Esophagus muscularis mucosa (tissue), 4 donors: ENCODE measurements at regions not wholly inside any gene's neighbourhood (a gene's known extent, or its start where the extent isn't known, plus 50 kb on each side); places are given as distances from the start of the nearest gene placed in this dataset.
"Not testable (repeated sequence)": the region's sequence is repeated elsewhere in the genome, so short reads cannot be mapped to it uniquely, and the experiment has no call there.

Experiments used
- DNase-seq: peaks from one replicate; pipeline ENCODE4 v3.0.0-alpha.2; 2017; ENCODE audit errors: extremely low spot score
- H3K27ac ChIP-seq, 4 donors: fragments of 200-600 bp; sonication (generic); replicated peaks in 1 of 4; 1 replicate in 3 of 4; 2 replicates in 1 of 4; pipeline ENCODE4 v1.5.1; 2016 to 2019; ENCODE audit warnings: mild to moderate bottlenecking in 1 of 4
- H3K27me3 ChIP-seq, 4 donors: fragments of 200-600 bp; sonication (generic); one replicate each; pipeline versions ENCODE4 v1.5.1 to v1.6.0; 2016 to 2019
- H3K36me3 ChIP-seq, 4 donors: fragments of 200-600 bp; sonication (generic); one replicate each; pipeline ENCODE4 v1.5.1; 2016 to 2019
- H3K4me1 ChIP-seq, 4 donors: fragments of 200-600 bp; sonication (generic); one replicate each; pipeline ENCODE4 v1.5.1; 2016 to 2019
- H3K4me3 ChIP-seq, 4 donors: fragments of 200-600 bp; sonication (generic); 1 replicate in 2 of 4; 2 replicates in 2 of 4; pipeline ENCODE4 v1.5.1; 2016 to 2019; ENCODE audit warnings: mild to moderate bottlenecking in 4 of 4, moderate library complexity in 1 of 4
- H3K9me3 ChIP-seq, 4 donors: fragments of 200-600 bp; sonication (generic); 1 replicate in 3 of 4; 2 replicates in 1 of 4; pipeline ENCODE4 v1.5.1; 2016 to 2019
- CTCF ChIP-seq, 3 experiments: fragments of 200-600 bp in 2 of 3; fragments of 450-650 bp in 1 of 3; sonication (generic) in 2 of 3; IDR thresholded peaks; one replicate each; pipeline ENCODE4 v1.5.1; 2017 to 2019; ENCODE audit warnings: antibody characterized with exemption in 3 of 3, mild to moderate bottlenecking in 2 of 3, moderate library complexity in 1 of 3
- EP300 ChIP-seq: sonication (generic); formaldehyde crosslinking; IDR thresholded peaks from one replicate; pipeline ENCODE4 v1.6.1; 2017; ENCODE audit warnings: antibody characterized with exemption
- POLR2A ChIP-seq: fragments of 450-650 bp; IDR thresholded peaks from one replicate; pipeline ENCODE4 v1.6.1; 2017; ENCODE audit warnings: antibody characterized with exemption, moderate library complexity, mild to moderate bottlenecking, low read depth
- POLR2AphosphoS5 ChIP-seq, 2 donors: sonication (generic); formaldehyde crosslinking; IDR thresholded peaks; one replicate each; pipeline ENCODE4 v1.6.1; 2017; ENCODE audit warnings: antibody characterized with exemption in 2 of 2
- WGBS: methylation state at CpG from one replicate; pipeline ENCODE4 v1.1.5; 2018; 5-methylcytosine and 5-hydroxymethylcytosine counted together
- intact Hi-C: fragments of 100-400 bp; cut with DNase I; formaldehyde crosslinking; loops from one replicate; pipeline ENCODE4 v1.15.1; 2023

- H3K4me1 ChIP-seq, H3K9me3 ChIP-seq, H3K4me3 ChIP-seq, H3K27me3 ChIP-seq, H3K27ac ChIP-seq, intact Hi-C loops, H3K36me3 ChIP-seq: not testable (repeated sequence)
- peak; percentile 70 for DNase-seq
- whole genome bisulfite sequencing, result 77% methylated on average over 9 of the region's 14 CpGs
These were observed 244.3 kb downstream of the TMEM121 start for GRCh38 chr14:105770619-105771216.

DNA sequence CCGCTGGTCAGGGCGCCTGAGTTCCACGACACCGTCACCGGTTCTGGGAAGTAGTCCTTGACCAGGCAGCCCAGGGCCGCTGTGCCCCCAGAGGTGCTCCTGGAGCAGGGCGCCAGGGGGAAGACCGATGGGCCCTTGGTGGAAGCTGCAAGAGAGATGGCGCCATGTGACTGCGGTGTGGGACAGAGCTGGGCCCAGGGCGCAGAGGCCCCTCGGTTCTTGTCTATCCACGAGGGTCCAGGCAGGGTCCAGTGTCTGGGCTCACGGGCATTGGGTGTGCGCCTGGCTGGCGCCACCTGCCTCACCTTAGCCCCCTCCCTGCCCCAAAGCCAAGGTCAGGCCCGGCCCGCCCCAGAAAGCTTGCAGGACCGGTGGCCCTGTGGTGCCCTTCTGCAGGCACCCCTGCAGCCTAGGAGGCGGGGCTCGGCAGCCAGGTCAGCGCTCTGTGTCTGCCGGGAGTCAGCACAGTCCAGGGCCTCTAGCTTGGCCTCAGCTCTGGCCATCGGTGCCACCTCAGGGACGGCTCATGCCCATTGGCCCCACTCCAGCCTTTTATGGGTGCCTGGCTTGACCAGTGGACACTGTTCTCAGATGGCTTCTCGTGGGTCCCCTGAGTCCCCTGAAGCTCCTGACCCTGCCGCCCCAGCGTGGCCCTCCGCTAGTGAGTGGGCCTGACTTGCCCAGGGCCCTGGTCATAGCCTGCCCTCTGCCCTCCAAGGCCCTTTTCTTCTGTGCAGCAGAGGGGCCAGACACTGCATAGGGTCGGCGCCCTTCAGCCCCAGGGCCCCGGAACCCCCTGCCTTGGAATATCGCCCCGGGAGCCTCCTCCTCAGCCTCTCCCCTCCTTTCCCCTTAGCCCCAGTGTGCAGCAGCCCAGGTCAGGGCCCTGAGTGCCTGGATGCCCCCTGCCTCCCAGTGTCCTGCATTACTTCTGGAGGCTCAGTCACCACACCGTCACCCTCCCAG, 245.2 kb downstream of the TMEM121 start:
- H3K27ac ChIP-seq, H3K36me3 ChIP-seq, H3K27me3 ChIP-seq, H3K9me3 ChIP-seq, H3K4me1 ChIP-seq, intact Hi-C loops, H3K4me3 ChIP-seq: not testable (repeated sequence)
- DNase-seq, result peak; percentile 78
- WGBS, result 93% methylated on average over 12 of the region's 35 CpGs

DNA sequence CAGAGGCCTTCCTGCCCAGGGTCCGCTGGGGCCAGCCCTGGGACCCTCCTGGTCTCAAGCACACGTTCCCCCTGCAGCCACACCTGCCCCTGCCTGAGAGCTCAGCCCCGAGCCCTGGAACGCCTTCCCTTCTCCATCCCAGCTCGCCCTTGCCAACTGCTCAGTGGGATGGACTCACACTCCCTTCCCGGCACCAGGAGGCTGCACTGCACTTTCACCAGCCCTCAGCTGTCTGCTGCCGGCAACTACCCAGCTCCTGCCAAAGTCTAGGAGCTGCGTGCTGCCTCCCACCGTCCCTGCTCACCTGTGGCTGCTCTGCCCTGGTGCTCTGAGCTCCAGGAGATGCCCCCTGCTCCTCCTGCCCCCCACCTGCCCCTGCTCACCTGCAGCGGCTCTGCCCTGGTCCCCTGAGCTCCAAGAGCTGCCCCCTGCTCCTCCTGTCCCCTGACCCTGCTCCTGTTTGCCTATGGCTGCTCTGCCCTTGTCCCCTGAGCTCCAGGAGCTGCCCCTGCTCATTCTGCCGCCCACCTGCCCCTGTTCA, 246.4 kb downstream of the TMEM121 start:
- intact Hi-C loops, H3K27me3 ChIP-seq, H3K36me3 ChIP-seq, H3K27ac ChIP-seq, H3K9me3 ChIP-seq, H3K4me1 ChIP-seq, H3K4me3 ChIP-seq: not testable (repeated sequence)
- DNase-seq, result peak; percentile 57
- 73% methylated on average over 4 of the region's 11 CpGs for WGBS

DNA sequence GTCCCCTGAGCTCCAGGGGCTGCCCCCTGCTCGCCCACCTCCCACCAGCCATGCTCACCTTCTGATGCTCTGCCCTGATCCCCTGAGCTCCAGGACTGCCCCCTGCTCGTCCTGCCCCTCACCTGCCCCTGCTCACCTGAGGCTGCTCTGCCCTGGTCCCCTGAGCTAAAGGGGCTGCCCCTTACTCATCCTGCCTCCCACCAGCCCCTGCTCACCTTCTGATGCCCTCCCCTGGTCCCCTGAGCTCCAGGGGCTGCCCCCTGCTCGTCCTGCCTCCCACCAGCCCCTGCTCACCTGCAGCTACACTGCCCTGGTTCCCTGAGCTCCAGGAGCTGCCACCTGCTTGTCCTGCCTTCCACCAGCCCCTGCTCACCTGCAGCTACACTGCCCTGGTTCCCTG, 247.2 kb downstream of the TMEM121 start:
- no peaks in the 10 kb centered on the region for H3K36me3 ChIP-seq
- WGBS, result 43% methylated on average over 3 of the region's 3 CpGs
- no peak for DNase-seq
- H3K4me3 ChIP-seq, result no peak overlapping the region
- intact Hi-C loops, result no loop called here
- H3K9me3 ChIP-seq, result peaks cover 0 to 9% (median 3%) of the 10 kb centered on the region in 4 donors
- TF ChIP-seq CTCF (IDR thresholded peaks at IDR 0.05), result no peak
- no peak for TF ChIP-seq POLR2AphosphoS5 (IDR thresholded peaks at IDR 0.05)
- no peak for TF ChIP-seq POLR2A
- TF ChIP-seq EP300, result no peak
- no peak overlapping the region for H3K27ac ChIP-seq
- no peaks in the 10 kb centered on the region for H3K4me1 ChIP-seq
- H3K27me3 ChIP-seq, result peaks cover 0 to 8% (median 0%) of the 10 kb centered on the region in 4 donors

DNA sequence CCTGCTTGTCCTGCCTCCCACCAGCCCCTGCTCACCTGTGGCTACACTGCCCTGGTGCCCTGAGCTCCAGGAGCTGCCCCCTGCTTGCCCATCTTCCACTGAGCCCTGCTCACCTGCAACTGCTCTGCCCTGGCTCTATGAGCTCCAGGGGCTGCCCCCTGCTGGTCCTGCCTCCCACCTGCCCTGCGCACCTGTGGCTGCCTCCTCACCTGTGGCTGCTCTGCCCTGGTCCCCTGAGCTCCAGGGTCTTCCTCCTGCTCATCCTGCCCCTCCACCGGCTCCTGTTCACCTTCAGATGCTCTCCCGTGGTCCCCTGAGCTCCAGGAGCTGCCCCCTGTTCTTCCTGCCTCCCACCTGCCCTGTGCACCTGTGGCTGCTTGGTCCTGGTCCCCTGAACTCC, 247.6 kb downstream of the TMEM121 start:
- no peak for DNase-seq
- Histone ChIP-seq H3K9me3 (peaks cover 0 to 14% (median 5%) of the 10 kb centered on the region in 4 donors), H3K27me3 (peaks cover 0 to 8% (median 0%) of the 10 kb centered on the region in 4 donors), H3K27ac (no peak overlapping the region), H3K4me3 (no peak overlapping the region), H3K36me3 (no peaks in the 10 kb centered on the region), H3K4me1 (no peaks in the 10 kb centered on the region)
- WGBS, result 83% methylated on average over 3 of the region's 3 CpGs
- intact Hi-C loops, result no loop called here
- TF ChIP-seq CTCF (IDR thresholded peaks at IDR 0.05) (no peak), POLR2AphosphoS5 (IDR thresholded peaks at IDR 0.05) (no peak), POLR2A (no peak), EP300 (no peak)

GRCh38 chr14:105774585-105775348, 248.4 kb downstream of the TMEM121 start:
- H3K27ac ChIP-seq, DNase-seq, intact Hi-C loops, H3K27me3 ChIP-seq, H3K36me3 ChIP-seq, H3K4me1 ChIP-seq, H3K4me3 ChIP-seq: not testable (repeated sequence)
- WGBS, result 74% methylated on average over 15 of the region's 20 CpGs
- H3K9me3 ChIP-seq, result peaks cover 0 to 19% (median 11%) of the 10 kb centered on the region in 4 donors

GRCh38 chr14:105775349-105775923, 249.1 kb downstream of the TMEM121 start:
- DNase-seq, intact Hi-C loops, H3K4me1 ChIP-seq, H3K27me3 ChIP-seq, H3K36me3 ChIP-seq, H3K27ac ChIP-seq, H3K4me3 ChIP-seq: not testable (repeated sequence)
- 55% methylated on average over 11 of the region's 17 CpGs for WGBS
- peaks cover 0 to 25% (median 16%) of the 10 kb centered on the region in 4 donors for H3K9me3 ChIP-seq

DNA sequence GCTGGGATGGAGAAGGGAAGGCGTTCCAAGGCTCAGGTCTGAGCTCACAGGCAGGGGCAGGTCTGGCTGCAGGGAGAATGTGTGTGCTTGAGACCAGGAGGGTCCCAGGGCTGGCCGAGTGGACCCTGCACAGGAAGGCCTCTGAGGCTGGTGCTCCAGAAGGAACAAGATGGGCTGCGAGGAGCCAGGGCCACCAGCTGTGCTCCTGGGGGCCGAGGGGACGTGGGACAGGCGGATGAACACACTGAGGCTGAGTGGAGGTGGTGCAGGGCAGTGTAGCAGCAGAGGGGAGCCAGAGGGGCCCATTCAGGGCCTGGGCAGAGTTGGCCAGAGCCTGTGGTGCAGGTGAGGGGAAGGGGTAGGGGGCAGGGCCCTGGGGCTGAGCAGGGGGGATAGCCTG, 249.7 kb downstream of the TMEM121 start:
- H3K27ac ChIP-seq, DNase-seq, H3K36me3 ChIP-seq, intact Hi-C loops, H3K4me3 ChIP-seq, H3K27me3 ChIP-seq, H3K4me1 ChIP-seq: not testable (repeated sequence)
- WGBS, result 100% methylated on average over 1 of the region's 6 CpGs
- peaks cover 0 to 32% (median 23%) of the 10 kb centered on the region in 4 donors for H3K9me3 ChIP-seq
